A673 (cell line): ENCODE measurements at regions not wholly inside any gene's neighbourhood (a gene's known extent, or its start where the extent isn't known, plus 50 kb on each side); places are given as distances from the start of the nearest gene placed in this dataset.

ENCODE experiments used
- EZH2 ChIP-seq: fragments of 200-600 bp; sonication (generic); IDR thresholded peaks from 2 replicates; pipeline ENCODE4 v1.6.1; 2017; ENCODE audit warnings: borderline replicate concordance, low read depth, mild to moderate bottlenecking, mixed read lengths, antibody characterized with exemption, low read length; ENCODE audit not compliant: poor library complexity, severe bottlenecking
- TF ChIP-seq, protein P1 (sequence below): fragments of 300-800, 200-600 bp; sonication (generic); conservative IDR thresholded peaks from 2 replicates; pipeline ENCODE4 v1.5.1; 2017; ENCODE audit warnings: low read depth, mild to moderate bottlenecking, antibody characterized with exemption, low read length, moderate library complexity, mixed read lengths

DNA sequence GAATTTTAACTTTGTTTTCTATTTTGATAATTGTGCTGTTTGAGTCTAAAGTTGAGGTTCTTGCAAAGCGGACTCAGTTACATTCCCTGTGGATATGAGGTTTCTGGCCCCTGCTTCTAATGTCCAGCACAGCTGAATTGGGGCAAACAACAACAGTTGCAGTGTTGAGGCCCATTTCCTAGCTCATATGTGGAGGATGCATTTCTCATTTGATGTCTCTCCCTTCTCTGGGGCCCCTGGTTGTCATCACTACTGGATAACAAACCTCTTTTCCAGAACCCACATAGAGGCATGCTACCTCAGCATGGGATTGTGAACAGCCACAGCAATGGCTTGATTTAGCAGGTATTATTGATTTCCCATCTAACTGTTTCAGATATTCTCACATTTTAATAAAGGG, 208.2 kb upstream of the VSTM2A start:
- TF ChIP-seq, protein P1, sequence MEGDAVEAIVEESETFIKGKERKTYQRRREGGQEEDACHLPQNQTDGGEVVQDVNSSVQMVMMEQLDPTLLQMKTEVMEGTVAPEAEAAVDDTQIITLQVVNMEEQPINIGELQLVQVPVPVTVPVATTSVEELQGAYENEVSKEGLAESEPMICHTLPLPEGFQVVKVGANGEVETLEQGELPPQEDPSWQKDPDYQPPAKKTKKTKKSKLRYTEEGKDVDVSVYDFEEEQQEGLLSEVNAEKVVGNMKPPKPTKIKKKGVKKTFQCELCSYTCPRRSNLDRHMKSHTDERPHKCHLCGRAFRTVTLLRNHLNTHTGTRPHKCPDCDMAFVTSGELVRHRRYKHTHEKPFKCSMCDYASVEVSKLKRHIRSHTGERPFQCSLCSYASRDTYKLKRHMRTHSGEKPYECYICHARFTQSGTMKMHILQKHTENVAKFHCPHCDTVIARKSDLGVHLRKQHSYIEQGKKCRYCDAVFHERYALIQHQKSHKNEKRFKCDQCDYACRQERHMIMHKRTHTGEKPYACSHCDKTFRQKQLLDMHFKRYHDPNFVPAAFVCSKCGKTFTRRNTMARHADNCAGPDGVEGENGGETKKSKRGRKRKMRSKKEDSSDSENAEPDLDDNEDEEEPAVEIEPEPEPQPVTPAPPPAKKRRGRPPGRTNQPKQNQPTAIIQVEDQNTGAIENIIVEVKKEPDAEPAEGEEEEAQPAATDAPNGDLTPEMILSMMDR = no peak
- TF ChIP-seq EZH2 = no peak
